ENCODE measurements at regions not wholly inside any gene's neighbourhood (a gene's known extent, or its start where the extent isn't known, plus 50 kb on each side); places are given as distances from the start of the nearest gene placed in this dataset.

GRCh38 chr11:106326087-106326486, 248.6 kb downstream of the AASDHPPT start:
- no peaks in the 10 kb centered on the region for H3K4me1 ChIP-seq
- H3K27ac ChIP-seq: no peak overlapping the region
- H3K27me3 ChIP-seq: no peaks in the 10 kb centered on the region

GRCh38 chr11:106327134-106327533, 249.7 kb downstream of the AASDHPPT start:
- Histone ChIP-seq H3K4me3 (no peak overlapping the region), H4K20me1 (no peaks in the 10 kb centered on the region), H3K4me1 (no peaks in the 10 kb centered on the region), H3K9ac (no peak overlapping the region), H3K27ac (no peak overlapping the region), H3K4me2 (no peak overlapping the region), H3K36me3 (no peaks in the 10 kb centered on the region), H3K9me3 (no peaks in the 10 kb centered on the region), H3K27me3 (no peaks in the 10 kb centered on the region)
- no peak for TF ChIP-seq Cebpa-rat (IDR thresholded peaks at IDR 0.05)

More at GRCh38 chr11:106326087-106326486, 248.6 kb downstream of the AASDHPPT start:
- no peaks in the 10 kb centered on the region for H3K36me3 ChIP-seq
- H3K9me3 ChIP-seq: no peaks in the 10 kb centered on the region
- no peak for TF ChIP-seq Cebpa-rat (IDR thresholded peaks at IDR 0.05)
- no peak overlapping the region for H3K4me2 ChIP-seq
- H3K4me3 ChIP-seq: no peak overlapping the region
- no peak overlapping the region for H3K9ac ChIP-seq
- no peaks in the 10 kb centered on the region for H4K20me1 ChIP-seq

DNA sequence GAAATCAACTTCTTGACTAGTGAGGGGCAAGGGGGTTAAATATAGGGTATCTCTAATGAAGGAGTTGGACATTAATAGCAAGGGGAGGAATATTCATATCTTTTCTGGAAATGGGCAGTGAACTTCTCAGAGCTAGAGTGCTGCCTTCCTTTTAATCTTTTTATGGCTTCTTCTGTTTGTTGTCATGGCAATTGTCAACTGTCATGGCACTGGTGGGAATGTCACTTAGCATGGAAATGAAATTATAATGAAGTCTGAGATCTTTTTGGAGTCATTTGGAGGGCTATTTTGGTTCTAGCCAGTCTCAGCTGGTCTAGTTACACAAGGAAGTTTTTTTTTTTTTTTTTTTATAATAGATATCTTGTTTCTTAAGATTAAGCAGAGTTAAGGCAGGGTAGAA, 250.2 kb downstream of the AASDHPPT start:
- H3K27me3 ChIP-seq: no peaks in the 10 kb centered on the region
- no peak overlapping the region for H3K9ac ChIP-seq
- H3K27ac ChIP-seq: no peak overlapping the region
- no peak for TF ChIP-seq Cebpa-rat (IDR thresholded peaks at IDR 0.05)
- no peaks in the 10 kb centered on the region for H3K36me3 ChIP-seq
- no peak overlapping the region for H3K4me3 ChIP-seq
- H3K4me2 ChIP-seq: no peak overlapping the region
- no peaks in the 10 kb centered on the region for H3K4me1 ChIP-seq
- H3K9me3 ChIP-seq: no peaks in the 10 kb centered on the region
- H4K20me1 ChIP-seq: no peaks in the 10 kb centered on the region

DNA sequence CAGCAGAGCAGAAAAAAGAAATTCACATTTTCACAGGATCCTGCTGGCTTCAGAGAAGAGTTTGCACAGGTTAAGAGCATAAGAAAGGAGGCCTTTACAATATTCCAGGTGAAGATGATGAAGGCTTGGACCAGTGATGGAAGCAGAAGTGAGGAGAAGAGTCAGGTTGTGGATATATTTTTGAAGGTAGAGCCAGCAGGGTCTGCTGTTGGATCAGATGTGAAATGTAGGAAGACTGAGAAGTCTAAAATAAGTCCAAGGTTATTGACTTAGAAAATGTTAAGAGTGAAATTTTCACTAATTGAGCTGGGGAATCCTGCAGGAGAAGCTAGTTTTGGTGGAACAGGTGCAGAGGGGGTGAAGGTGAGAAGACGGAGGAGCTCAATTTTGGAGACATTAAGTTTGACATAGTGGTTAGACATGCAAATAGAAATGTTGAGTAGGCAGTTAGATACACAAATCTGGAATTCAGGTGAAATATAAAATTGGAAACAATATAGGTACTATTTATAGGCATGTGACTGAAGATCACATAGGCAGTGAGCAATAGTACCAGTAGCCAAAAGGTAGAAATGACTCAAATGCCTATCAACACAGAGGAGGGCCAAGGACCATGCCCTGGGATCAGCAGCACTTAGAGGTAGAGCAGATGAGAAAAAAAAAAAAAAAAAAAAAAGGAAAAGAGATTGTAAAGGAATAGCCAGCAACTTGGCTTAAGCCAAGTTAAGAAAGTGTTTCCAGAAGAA, 252.0 kb downstream of the AASDHPPT start:
- H4K20me1 ChIP-seq: no peaks in the 10 kb centered on the region
- no peak for TF ChIP-seq Cebpa-rat (IDR thresholded peaks at IDR 0.05)
- H3K4me1 ChIP-seq: no peaks in the 10 kb centered on the region
- no peaks in the 10 kb centered on the region for H3K9me3 ChIP-seq
- no peak overlapping the region for H3K9ac ChIP-seq
- H3K4me2 ChIP-seq: no peak overlapping the region
- no peaks in the 10 kb centered on the region for H3K36me3 ChIP-seq
- no peak overlapping the region for H3K27ac ChIP-seq
- no peaks in the 10 kb centered on the region for H3K27me3 ChIP-seq
- H3K4me3 ChIP-seq: no peak overlapping the region

- no peak overlapping the region for H3K27ac ChIP-seq
- no peaks in the 10 kb centered on the region for H4K20me1 ChIP-seq
- H3K4me3 ChIP-seq: no peak overlapping the region
- TF ChIP-seq Cebpa-rat (IDR thresholded peaks at IDR 0.05): no peak
- no peak overlapping the region for H3K4me2 ChIP-seq
- H3K36me3 ChIP-seq: no peaks in the 10 kb centered on the region
- no peaks in the 10 kb centered on the region for H3K9me3 ChIP-seq
- no peaks in the 10 kb centered on the region for H3K4me1 ChIP-seq
- H3K9ac ChIP-seq: no peak overlapping the region
- no peaks in the 10 kb centered on the region for H3K27me3 ChIP-seq
These were observed 253.7 kb downstream of the AASDHPPT start for GRCh38 chr11:106331176-106331575.

- no peak overlapping the region for H3K27ac ChIP-seq
- no peak for TF ChIP-seq Cebpa-rat (IDR thresholded peaks at IDR 0.05)
These were observed 256.2 kb downstream of the AASDHPPT start for GRCh38 chr11:106333678-106334077.

GRCh38 chr11:106344394-106344793, 266.9 kb downstream of the AASDHPPT start:
- Histone ChIP-seq H3K9me3 (no peaks in the 10 kb centered on the region), H3K9ac (no peak overlapping the region), H3K36me3 (no peaks in the 10 kb centered on the region), H3K4me1 (peaks cover 10% of the 10 kb centered on the region), H4K20me1 (no peaks in the 10 kb centered on the region), H3K27me3 (no peaks in the 10 kb centered on the region), H3K27ac (no peak overlapping the region), H3K4me3 (no peak overlapping the region), H3K4me2 (no peak overlapping the region)
- no peak for TF ChIP-seq Cebpa-rat (IDR thresholded peaks at IDR 0.05)

More at GRCh38 chr11:106333678-106334077, 256.2 kb downstream of the AASDHPPT start:
- no peak overlapping the region for H3K4me3 ChIP-seq
- H4K20me1 ChIP-seq: no peaks in the 10 kb centered on the region
- no peaks in the 10 kb centered on the region for H3K9me3 ChIP-seq
- no peak overlapping the region for H3K9ac ChIP-seq
- H3K27me3 ChIP-seq: no peaks in the 10 kb centered on the region
- H3K4me2 ChIP-seq: no peak overlapping the region
- no peaks in the 10 kb centered on the region for H3K4me1 ChIP-seq
- no peaks in the 10 kb centered on the region for H3K36me3 ChIP-seq

GRCh38 chr11:106344966-106345365, 267.5 kb downstream of the AASDHPPT start:
- Histone ChIP-seq H3K4me1 (peaks cover 10% of the 10 kb centered on the region), H3K4me3 (no peak overlapping the region), H3K27me3 (no peaks in the 10 kb centered on the region), H4K20me1 (no peaks in the 10 kb centered on the region), H3K36me3 (no peaks in the 10 kb centered on the region), H3K9me3 (no peaks in the 10 kb centered on the region), H3K27ac (no peak overlapping the region), H3K4me2 (no peak overlapping the region), H3K9ac (no peak overlapping the region)
- TF ChIP-seq Cebpa-rat (IDR thresholded peaks at IDR 0.05): no peak

DNA sequence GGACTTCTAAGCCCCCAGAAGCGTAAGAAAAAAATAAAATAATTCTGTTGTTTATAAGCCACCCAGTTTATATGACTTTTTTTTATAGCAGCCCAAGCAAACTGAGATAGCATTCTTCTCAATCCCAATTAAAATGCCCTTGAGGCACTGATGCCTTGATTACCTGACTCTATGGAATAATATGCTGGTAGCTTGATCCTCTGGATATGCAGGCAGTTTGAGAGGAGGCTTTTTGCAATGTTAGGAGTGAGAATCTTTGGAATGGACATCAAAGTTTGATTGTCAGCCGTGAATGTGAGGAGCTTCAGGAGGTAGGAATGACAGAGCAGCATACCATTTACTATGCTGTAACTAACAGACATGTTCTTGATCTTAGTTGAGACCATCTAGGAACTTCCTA, 275.6 kb downstream of the AASDHPPT start:
- Histone ChIP-seq H3K4me1 (no peaks in the 10 kb centered on the region), H3K4me3 (no peak overlapping the region), H4K20me1 (no peaks in the 10 kb centered on the region), H3K27ac (no peak overlapping the region), H3K9ac (no peak overlapping the region), H3K4me2 (no peak overlapping the region), H3K36me3 (no peaks in the 10 kb centered on the region), H3K27me3 (no peaks in the 10 kb centered on the region), H3K9me3 (no peaks in the 10 kb centered on the region)
- TF ChIP-seq Cebpa-rat (IDR thresholded peaks at IDR 0.05): no peak

- Histone ChIP-seq H3K36me3 (no peaks in the 10 kb centered on the region), H4K20me1 (no peaks in the 10 kb centered on the region), H3K27ac (no peak overlapping the region), H3K4me2 (no peak overlapping the region), H3K4me3 (no peak overlapping the region), H3K9me3 (no peaks in the 10 kb centered on the region), H3K4me1 (no peaks in the 10 kb centered on the region), H3K27me3 (no peaks in the 10 kb centered on the region), H3K9ac (no peak overlapping the region)
- TF ChIP-seq Cebpa-rat (IDR thresholded peaks at IDR 0.05): no peak
These were observed 291.8 kb downstream of the AASDHPPT start for GRCh38 chr11:106369224-106369623.
